Spleen (tissue), 11 donors: ENCODE measurements at regions not wholly inside any gene's neighbourhood (a gene's known extent, or its start where the extent isn't known, plus 50 kb on each side); places are given as distances from the start of the nearest gene placed in this dataset.

Experiments
- DNase-seq: peaks from one replicate; pipeline ENCODE4 v3.0.0-alpha.2; 2020
- H3K27ac ChIP-seq, 8 donors: fragments of 200-600 bp; sonication (generic) in 7 of 8; 1 replicate in 4 of 8; 2 replicates in 4 of 8; pipeline versions ENCODE4 v1.5.0 to v1.8.0; 2016 to 2021; ENCODE audit warnings: inconsistent platforms in 4 of 8, mild to moderate bottlenecking in 4 of 8, moderate library complexity in 1 of 8
- H3K27me3 ChIP-seq, 7 donors: fragments of 200-600 bp; sonication (generic) in 6 of 7; replicated peaks in 1 of 7; 1 replicate in 4 of 7; 2 replicates in 3 of 7; pipeline versions ENCODE4 v1.5.0 to v1.8.0; 2016 to 2021; ENCODE audit warnings: inconsistent platforms in 3 of 7, mild to moderate bottlenecking in 1 of 7
- H3K36me3 ChIP-seq, 6 donors: fragments of 200-600 bp; sonication (generic) in 5 of 6; 1 replicate in 4 of 6; 2 replicates in 2 of 6; pipeline versions ENCODE4 v1.5.0 to v1.8.0; 2016 to 2021; ENCODE audit warnings: inconsistent platforms in 2 of 6
- H3K4me1 ChIP-seq, 6 donors: fragments of 200-600 bp; sonication (generic) in 5 of 6; 1 replicate in 3 of 6; 2 replicates in 3 of 6; pipeline versions ENCODE4 v1.5.0 to v1.8.0; 2016 to 2021; ENCODE audit warnings: inconsistent platforms in 3 of 6
- H3K4me3 ChIP-seq, 8 donors: fragments of 200-600 bp; sonication (generic) in 7 of 8; 1 replicate in 4 of 8; 2 replicates in 4 of 8; pipeline versions ENCODE4 v1.5.0 to v1.8.0; 2016 to 2021; ENCODE audit warnings: inconsistent platforms in 4 of 8, mild to moderate bottlenecking in 4 of 8, moderate library complexity in 2 of 8
- H3K9me3 ChIP-seq, 8 donors: fragments of 200-600 bp; sonication (generic) in 7 of 8; 1 replicate in 4 of 8; 2 replicates in 4 of 8; pipeline versions ENCODE4 v1.5.0 to v1.8.0; 2016 to 2021; ENCODE audit warnings: inconsistent platforms in 4 of 8
- CTCF ChIP-seq, 11 experiments: fragments of 200-600 bp in 7 of 11; fragments of 450-650 bp in 4 of 11; sonication (generic) in 4 of 11; IDR thresholded peaks in 8 of 11; conservative IDR thresholded peaks in 3 of 11; 1 replicate in 7 of 11; 2 replicates in 4 of 11; pipeline versions ENCODE4 v1.4.0 to v1.8.0; 2016 to 2021; ENCODE audit warnings: antibody characterized with exemption in 11 of 11, inconsistent platforms in 4 of 11, mild to moderate bottlenecking in 1 of 11
- POLR2A ChIP-seq, 3 donors: fragments of 450-650 bp; IDR thresholded peaks; one replicate each; pipeline ENCODE4 v1.5.1; 2017; ENCODE audit warnings: antibody characterized with exemption in 3 of 3, mild to moderate bottlenecking in 1 of 3
- POLR2AphosphoS5 ChIP-seq, 3 donors: sonication (generic); formaldehyde crosslinking; IDR thresholded peaks; one replicate each; pipeline ENCODE4 v1.5.1; 2017; ENCODE audit warnings: antibody characterized with exemption in 3 of 3
- WGBS, 5 donors: extraction: QIAGEN DNeasy Blood & Tissue Kit in 3 of 5; methylation state at CpG; one replicate each; pipeline versions ENCODE4 v1.1.5 to v1.1.7; 2013 to 2018; 5-methylcytosine and 5-hydroxymethylcytosine counted together
- intact Hi-C: fragments of 100-400 bp; cut with DNase I; formaldehyde crosslinking; loops from one replicate; pipeline ENCODE4 v1.15.0; 2023; ENCODE audit warnings: low total_unique reads
- donor health status: healthy with polysubstance abuse.
- donor health status: DM: no; HTN: no; CAD: no; lungs with moderate emphysema.
- donor health status: DM: no; HTN: no; CAD: no.
- donor health status: Bipolar disorder and iron deficiency.
- donor health status: healthy.
- donor health status: DM: no; HTN: no; CAD: no.
- donor health status: DM: yes; HTN: yes; CAD: no.

GRCh38 chr6:125656287-125656870, 93.1 kb upstream of the HEY2 start:
- no peaks in the 10 kb centered on the region for H3K27me3 ChIP-seq
- TF ChIP-seq POLR2AphosphoS5 (IDR thresholded peaks at IDR 0.05) = no peak
- no peak for TF ChIP-seq POLR2A (IDR thresholded peaks at IDR 0.05)
- no peak for TF ChIP-seq CTCF (IDR thresholded peaks at IDR 0.05 in 8 of 11, conservative IDR thresholded peaks at IDR 0.05 in 3 of 11)
- H3K27ac ChIP-seq = no peak overlapping the region
- intact Hi-C loops = no loop called here
- H3K36me3 ChIP-seq = no peaks in the 10 kb centered on the region
- no peaks in the 10 kb centered on the region for H3K9me3 ChIP-seq
- no peak overlapping the region for H3K4me3 ChIP-seq
- 84 to 95% (median 90%) methylated on average over 5 of the region's 5 CpGs for WGBS, 5 donors
- no peak for DNase-seq
- no peaks in the 10 kb centered on the region for H3K4me1 ChIP-seq

GRCh38 chr6:125658136-125658535, 91.3 kb upstream of the HEY2 start:
- intact Hi-C loops = no loop called here

GRCh38 chr6:125658759-125659431, 90.5 kb upstream of the HEY2 start:
- intact Hi-C loops = no loop called here
- 69 to 84% (median 81%) methylated on average over 4 of the region's 4 CpGs for WGBS, 5 donors

More at GRCh38 chr6:125658136-125658535, 91.3 kb upstream of the HEY2 start:
- Histone ChIP-seq H3K27ac (no peak overlapping the region), H3K4me1 (no peaks in the 10 kb centered on the region), H3K9me3 (no peaks in the 10 kb centered on the region), H3K4me3 (no peak overlapping the region), H3K27me3 (no peaks in the 10 kb centered on the region), H3K36me3 (no peaks in the 10 kb centered on the region)
- TF ChIP-seq POLR2AphosphoS5 (IDR thresholded peaks at IDR 0.05) (no peak), POLR2A (IDR thresholded peaks at IDR 0.05) (no peak), CTCF (IDR thresholded peaks at IDR 0.05 in 8 of 11, conservative IDR thresholded peaks at IDR 0.05 in 3 of 11) (no peak)
- no peak for DNase-seq
- WGBS, 5 donors = 79 to 91% (median 86%) methylated on average over 5 of the region's 5 CpGs

More at GRCh38 chr6:125658759-125659431, 90.5 kb upstream of the HEY2 start:
- no peaks in the 10 kb centered on the region for H3K27me3 ChIP-seq
- no peak for TF ChIP-seq CTCF (IDR thresholded peaks at IDR 0.05 in 8 of 11, conservative IDR thresholded peaks at IDR 0.05 in 3 of 11)
- TF ChIP-seq POLR2A (IDR thresholded peaks at IDR 0.05) = no peak
- TF ChIP-seq POLR2AphosphoS5 (IDR thresholded peaks at IDR 0.05) = no peak
- no peak overlapping the region for H3K27ac ChIP-seq
- no peaks in the 10 kb centered on the region for H3K4me1 ChIP-seq
- no peak overlapping the region for H3K4me3 ChIP-seq
- no peaks in the 10 kb centered on the region for H3K9me3 ChIP-seq
- no peak for DNase-seq
- H3K36me3 ChIP-seq = no peaks in the 10 kb centered on the region
